ENCODE measurements at regions not wholly inside any gene's neighbourhood (a gene's known extent, or its start where the extent isn't known, plus 50 kb on each side); places are given as distances from the start of the nearest gene placed in this dataset.
A peak's percentile ranks its signal among the peaks of the same experiment; 100 is the strongest.

- FAIRE-seq = no peak
- ATAC-seq = no peak
- 70% methylated on average over 2 of the region's 2 CpGs for WGBS (ENCODE audit: missing lambda C conversion rate)
- ChIA-PET CTCF (no interaction called here), POLR2A (no interaction called here)
- H3K4me1 ChIP-seq = peaks cover 6% of the 10 kb centered on the region
- no peak overlapping the region for H3K27ac ChIP-seq
- no peak overlapping the region for H3K4me2 ChIP-seq
- no peak for TF ChIP-seq BCL3 (IDR thresholded peaks at IDR 0.05)
- TF ChIP-seq EHF (CRISPR knock-in tag; IDR thresholded peaks at IDR 0.05) = no peak
- TF ChIP-seq E2F6 (IDR thresholded peaks at IDR 0.05; ENCODE audit: borderline replicate concordance, low read depth) = no peak
- no peak for TF ChIP-seq JUN (IDR thresholded peaks at IDR 0.05)
- TF ChIP-seq RFX5 (IDR thresholded peaks at IDR 0.05) = no peak
- no peak for TF ChIP-seq ZC3H11A (IDR thresholded peaks at IDR 0.05)
- TF ChIP-seq HOXB5 (CRISPR knock-in tag; IDR thresholded peaks at IDR 0.05) = no peak
- TF ChIP-seq HOXB13 (CRISPR knock-in tag; IDR thresholded peaks at IDR 0.05; ENCODE audit: low read depth) = no peak
- no peak for TF ChIP-seq RCOR1 (IDR thresholded peaks at IDR 0.05; ENCODE audit: low read depth, low read length)
- no peak for TF ChIP-seq FOSB (CRISPR knock-in tag; IDR thresholded peaks at IDR 0.05)
- TF ChIP-seq CBX2 (IDR thresholded peaks at IDR 0.05; ENCODE audit: borderline replicate concordance, low read depth) = no peak
- no peak for TF ChIP-seq ELK1 (IDR thresholded peaks at IDR 0.05; ENCODE audit: low read depth, low read length)
- no peak for TF ChIP-seq CHD4 (IDR thresholded peaks at IDR 0.05; ENCODE audit: borderline replicate concordance)
- no peak for TF ChIP-seq CEBPB (IDR thresholded peaks at IDR 0.05)
- no peak for DNase-seq (ENCODE audit: low read depth in 1 of 2, low spot score in 1 of 2)
- H3K4me3 ChIP-seq = no peak overlapping the region
- H3K9me3 ChIP-seq = 0 out of 3 replicates have a peak, but pooled peaks cover 4% of the 10 kb centered on the region
Measured at GRCh38 chr3:194865615-194866014, 179.9 kb downstream of the FAM43A start.

- no peak for TF ChIP-seq NR3C1 (IDR thresholded peaks at IDR 0.05)
- no peak overlapping the region for H3K27ac ChIP-seq
- ATAC-seq (no peak), FAIRE-seq (no peak), DNase-seq (ENCODE audit: low read depth in 1 of 2, low spot score in 1 of 2) (no peak)
- 73% methylated on average over 4 of the region's 4 CpGs for WGBS (ENCODE audit: missing lambda C conversion rate)
- peaks cover 13% of the 10 kb centered on the region for H3K4me1 ChIP-seq
- 0 out of 3 replicates have a peak, but pooled peaks cover 4% of the 10 kb centered on the region for H3K9me3 ChIP-seq
- no peak overlapping the region for H3K4me3 ChIP-seq
- CTCF ChIA-PET = interaction anchor here (1.3 kb wide), 1 partner anchor 11 kb away, joined by 3 read pairs; no protein-coding TSS in a partner anchor
- no peak overlapping the region for H3K4me2 ChIP-seq
- POLR2A ChIA-PET = no interaction called here
Measured at GRCh38 chr3:194866236-194866635, 180.6 kb downstream of the FAM43A start.

GRCh38 chr3:194867270-194867983, 181.7 kb downstream of the FAM43A start:
- 47% methylated on average over 11 of the region's 13 CpGs for WGBS (ENCODE audit: missing lambda C conversion rate)
- POLR2A ChIA-PET = interaction anchor here (1.1 kb wide), 1 partner anchor 180 kb away, joined by 3 read pairs; no protein-coding TSS in a partner anchor
- CTCF ChIA-PET = interaction anchor here (1.3 kb wide), 1 partner anchor 12 kb away, joined by 3 read pairs; no protein-coding TSS in a partner anchor
- Histone ChIP-seq H3K4me3 (no peak overlapping the region), H3K27ac (peak overlapping the region in 1 of 2 experiments; percentile 21; a peak in 2 of 6 replicates), H3K4me2 (peak overlapping the region; percentile 38; the same call in 2 of the 3 replicates), H3K4me1 (peaks cover 24% of the 10 kb centered on the region), H3K9me3 (0 out of 3 replicates have a peak, but pooled peaks cover 4% of the 10 kb centered on the region)
- peak in 1 of 2 experiments; percentile 7 for DNase-seq (ENCODE audit: low read depth in 1 of 2, low spot score in 1 of 2)
- no peak for FAIRE-seq
- ATAC-seq = no peak
- TF ChIP-seq RCOR1 (IDR thresholded peaks at IDR 0.05; ENCODE audit: low read depth, low read length) (no peak), NR3C1 (IDR thresholded peaks at IDR 0.05) (no peak), RARB (CRISPR knock-in tag; IDR thresholded peaks at IDR 0.05) (no peak), ZFP36 (IDR thresholded peaks at IDR 0.05; ENCODE audit: borderline replicate concordance, partially characterized antibody) (no peak), CEBPB (IDR thresholded peaks at IDR 0.05) (no peak), USF2 (IDR thresholded peaks at IDR 0.05) (no peak), CTCF (IDR thresholded peaks at IDR 0.05) (no peak)

Measured in A549 (cell line).